Activated CD4-positive, CD25-positive, alpha-beta regulatory T cell treated with anti-CD3 and anti-CD28 coated beads, Interleukin-2, amount 50 U/mL, for 24 hours (primary cell): ENCODE measurements at regions not wholly inside any gene's neighbourhood (a gene's known extent, or its start where the extent isn't known, plus 50 kb on each side); places are given as distances from the start of the nearest gene placed in this dataset.
"Not testable (repeated sequence)": the region's sequence is repeated elsewhere in the genome, so short reads cannot be mapped to it uniquely, and the experiment has no call there.

Experiments
- ATAC-seq, 2 donors: fragments of 150-1000 bp; cut with Tn5 transposase; one replicate each; pipeline ENCODE4 v1.10.0; 2021; ENCODE audit warnings: mild to moderate bottlenecking in 1 of 2, moderate library complexity in 1 of 2

DNA sequence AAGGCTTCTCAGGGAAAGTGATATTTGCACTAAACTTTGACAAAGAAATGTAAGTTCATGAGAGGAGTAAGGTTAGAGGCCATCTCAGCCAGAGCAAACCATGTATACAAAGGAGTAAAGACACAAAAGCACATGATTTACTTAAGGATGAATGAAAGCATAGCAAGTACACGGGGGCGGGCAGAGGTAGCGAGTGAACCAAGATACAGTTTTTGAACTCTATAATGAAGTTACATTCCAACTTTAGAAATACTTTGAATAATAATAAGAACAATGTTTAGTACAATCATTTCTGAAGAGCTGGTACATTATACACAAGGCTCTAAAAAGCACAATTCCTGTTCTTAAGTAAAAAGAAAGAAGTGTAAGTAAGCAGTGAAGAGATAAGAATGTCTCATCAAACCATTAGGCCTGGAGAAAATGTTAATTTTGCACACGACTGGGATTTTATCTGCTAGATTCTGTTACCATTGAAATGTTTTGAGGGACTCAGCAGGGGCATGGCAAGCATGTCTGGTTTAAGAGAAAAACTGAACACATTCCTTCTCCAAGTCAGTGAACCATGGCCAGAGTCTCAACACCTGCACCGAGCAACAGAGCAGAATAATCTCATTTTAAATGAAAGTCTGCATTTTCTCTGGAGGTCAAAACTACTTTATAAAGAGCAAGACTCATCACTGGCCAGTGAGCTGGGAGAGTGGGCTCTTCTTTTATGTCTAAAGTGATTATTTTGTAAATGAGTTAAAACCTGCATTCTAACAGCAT, 147.6 kb upstream of the TRPM3 start:
- no peak for ATAC-seq

DNA sequence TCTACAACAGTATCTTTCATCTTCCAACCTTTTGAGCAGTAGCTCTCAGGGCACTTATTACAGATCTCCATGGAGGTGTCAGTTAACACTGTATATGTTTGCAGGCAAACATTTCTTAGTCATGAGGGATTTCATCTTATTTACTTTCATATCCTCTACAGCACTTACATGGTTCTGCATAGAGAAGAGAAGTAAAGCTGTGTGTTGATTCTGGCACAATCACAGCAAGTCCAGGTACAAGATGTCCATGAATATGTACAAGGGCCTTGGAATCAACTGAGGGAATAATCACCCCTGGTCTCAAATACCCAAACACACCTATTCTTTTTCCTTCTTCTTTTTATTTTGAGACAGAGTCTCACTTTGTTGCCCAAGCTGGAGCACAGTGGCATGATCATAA, 142.0 kb upstream of the TRPM3 start:
- ATAC-seq = no peak

DNA sequence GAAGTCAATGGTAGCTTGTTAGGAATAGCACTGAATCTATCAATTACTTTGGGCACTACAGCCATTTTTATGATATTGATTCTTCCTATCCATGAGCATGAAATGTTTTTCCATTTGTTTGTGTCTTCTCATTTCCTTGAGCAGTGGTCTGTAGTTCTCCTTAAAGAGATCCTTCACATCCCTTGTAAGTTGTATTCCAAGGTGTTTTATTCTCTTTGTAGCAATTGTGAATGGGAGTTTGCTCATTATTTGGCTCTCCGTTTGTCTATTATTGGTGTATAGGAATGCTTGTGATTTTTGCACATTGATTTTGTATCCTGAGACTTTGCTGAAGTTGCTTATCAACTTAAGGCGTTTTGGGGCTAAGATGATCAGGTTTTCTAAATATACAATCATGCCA, 139.0 kb upstream of the TRPM3 start:
- ATAC-seq = not testable (repeated sequence)

DNA sequence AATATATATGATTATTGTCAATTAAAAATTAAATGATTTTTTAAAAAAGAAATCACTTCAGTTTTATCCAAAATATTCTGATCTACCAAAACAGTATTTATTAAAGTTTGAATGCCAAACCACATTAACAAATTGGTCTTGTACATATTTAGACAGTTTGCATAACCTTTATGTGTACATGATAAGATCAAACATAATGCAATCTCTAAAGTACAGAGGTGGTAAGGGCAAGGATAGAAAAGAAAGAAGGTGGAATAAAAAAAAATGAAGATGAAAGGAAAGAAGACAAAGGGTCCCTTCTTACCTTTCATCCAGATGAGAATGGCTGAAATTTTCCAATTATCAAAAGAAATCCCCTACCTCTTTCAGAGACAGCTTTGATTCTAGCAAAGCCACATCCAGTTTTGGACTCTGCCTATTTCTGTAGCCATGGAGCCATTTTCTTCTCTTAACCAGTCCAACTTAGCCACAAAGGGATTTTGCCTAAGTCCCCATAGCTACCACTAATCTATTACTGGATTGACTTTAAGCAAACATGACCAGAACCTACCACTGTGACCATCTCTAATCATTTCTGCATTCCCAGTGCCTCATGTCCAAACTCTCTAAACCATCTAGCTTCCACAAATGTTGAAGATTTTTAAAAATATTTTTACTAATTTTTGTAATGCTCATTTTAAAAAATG, 133.3 kb upstream of the TRPM3 start:
- no peak for ATAC-seq

DNA sequence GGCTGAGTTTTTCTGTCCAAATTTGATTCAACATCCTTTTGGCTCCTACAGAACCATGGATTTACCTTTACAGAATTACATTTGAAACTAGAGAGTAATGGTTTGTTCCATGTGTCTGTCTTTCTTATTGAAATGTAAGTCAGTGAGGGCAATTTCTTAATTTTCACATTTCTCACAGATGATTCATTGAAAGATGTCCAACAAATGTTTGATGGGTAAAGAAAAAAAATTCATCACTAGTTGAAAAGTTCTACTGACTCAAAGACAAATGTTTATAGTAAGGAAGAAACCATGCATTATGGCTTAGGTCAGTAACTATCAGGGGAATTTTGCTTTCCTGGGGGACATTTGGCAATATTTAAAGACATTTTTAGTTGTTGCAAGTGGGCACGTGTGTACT, 131.6 kb upstream of the TRPM3 start:
- ATAC-seq = no peak

DNA sequence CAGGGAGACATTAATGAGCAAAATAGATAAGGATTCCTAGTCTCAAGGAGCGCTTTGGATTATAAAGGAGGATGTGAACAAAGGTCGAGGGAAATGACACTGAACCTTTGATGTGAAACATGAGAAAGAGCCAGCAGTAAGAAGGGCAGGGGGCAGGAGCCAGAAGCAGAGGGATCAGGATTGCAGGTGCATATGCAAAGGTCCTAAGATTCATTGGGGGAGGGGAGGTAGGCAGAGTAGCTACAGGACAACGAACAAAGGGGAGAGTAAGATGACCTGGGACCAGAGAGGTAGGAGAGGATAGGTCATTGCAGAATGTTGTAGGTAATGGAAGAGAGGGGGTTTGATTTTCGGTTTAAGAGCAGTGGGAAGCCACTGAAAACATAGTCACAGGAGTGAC, 129.2 kb upstream of the TRPM3 start:
- ATAC-seq = no peak

DNA sequence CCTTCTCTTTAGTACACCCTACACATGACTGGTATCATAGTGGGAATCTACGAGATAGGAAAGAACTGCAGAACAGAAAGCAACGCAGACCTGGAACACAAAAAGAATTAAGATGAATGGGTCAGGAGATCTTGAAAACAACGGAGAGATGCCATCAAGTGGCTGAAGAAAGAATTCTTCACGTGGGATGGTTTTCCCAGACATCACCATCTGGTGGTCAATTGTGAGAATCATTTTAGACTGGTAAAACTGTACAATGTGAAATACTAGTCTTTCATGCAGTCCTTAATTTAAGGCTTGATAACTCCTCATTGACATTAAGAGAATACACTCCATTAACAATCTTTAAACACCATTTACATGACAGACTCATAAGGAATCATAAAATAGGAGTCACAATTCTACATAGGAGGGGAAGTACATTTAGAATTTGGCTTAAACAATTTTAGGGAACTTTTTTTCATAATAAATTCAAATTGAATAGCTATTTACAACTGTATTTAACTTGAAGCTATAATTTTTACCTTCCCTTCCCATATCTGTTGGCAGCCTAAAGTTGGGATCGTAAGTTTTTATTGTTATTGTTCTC, 128.4 kb upstream of the TRPM3 start:
- ATAC-seq = no peak

DNA sequence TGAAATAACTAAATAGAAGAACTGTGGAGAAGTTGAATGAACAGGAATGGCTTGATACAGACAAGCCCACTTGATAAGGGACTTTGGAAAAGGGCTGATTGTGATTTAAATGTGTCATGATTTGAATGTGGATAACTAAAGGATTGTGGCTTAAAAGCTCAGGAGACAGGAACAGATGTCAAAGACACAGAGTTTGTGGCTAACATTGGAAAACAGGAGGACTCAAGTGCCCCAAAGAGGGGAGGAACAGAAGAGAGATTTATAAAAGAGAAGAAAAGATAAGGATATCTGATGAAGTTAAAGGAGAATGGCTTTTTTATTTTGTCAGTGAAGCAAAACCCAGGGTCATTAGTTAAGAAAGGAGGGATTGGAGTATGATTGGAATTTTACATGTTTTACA, 124.2 kb upstream of the TRPM3 start:
- ATAC-seq = no peak

DNA sequence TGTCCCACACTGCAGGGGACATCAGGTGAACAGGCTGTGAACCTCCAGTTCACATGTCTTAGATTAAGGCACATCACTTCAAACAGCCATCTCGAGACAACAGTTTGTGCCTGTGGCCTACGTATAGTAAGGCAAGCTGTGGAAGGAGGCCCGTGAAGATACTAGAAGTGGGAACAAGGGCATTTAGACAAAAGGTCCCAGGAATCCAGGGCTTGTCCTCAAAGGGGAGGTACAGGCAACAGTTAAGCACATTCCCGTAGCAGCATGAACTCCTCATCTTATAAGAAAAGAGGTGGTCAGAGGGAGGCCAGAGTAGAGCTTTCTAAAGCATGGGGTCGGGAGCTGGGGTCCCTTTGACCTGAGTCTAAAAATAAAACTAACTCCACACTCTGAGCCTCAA, 122.5 kb upstream of the TRPM3 start:
- ATAC-seq = no peak

DNA sequence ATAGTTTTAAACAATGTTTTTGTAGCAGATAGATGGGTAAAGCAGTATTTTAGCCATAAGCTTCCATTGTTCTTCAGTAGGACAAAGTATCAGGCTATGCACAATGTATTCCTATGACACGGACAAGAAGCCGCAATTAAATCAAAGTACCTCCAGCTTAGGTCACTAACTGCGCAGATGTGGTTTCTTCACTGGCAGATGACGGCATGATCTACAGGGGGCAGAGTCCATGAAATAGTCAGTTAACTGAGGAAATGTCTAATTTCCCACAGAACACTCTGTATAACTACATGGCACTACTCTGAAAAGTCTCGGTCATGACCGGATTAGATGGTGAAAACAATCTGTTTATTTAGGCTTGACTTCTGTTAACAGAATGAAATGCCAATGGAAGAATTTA, 120.7 kb upstream of the TRPM3 start:
- ATAC-seq = no peak

DNA sequence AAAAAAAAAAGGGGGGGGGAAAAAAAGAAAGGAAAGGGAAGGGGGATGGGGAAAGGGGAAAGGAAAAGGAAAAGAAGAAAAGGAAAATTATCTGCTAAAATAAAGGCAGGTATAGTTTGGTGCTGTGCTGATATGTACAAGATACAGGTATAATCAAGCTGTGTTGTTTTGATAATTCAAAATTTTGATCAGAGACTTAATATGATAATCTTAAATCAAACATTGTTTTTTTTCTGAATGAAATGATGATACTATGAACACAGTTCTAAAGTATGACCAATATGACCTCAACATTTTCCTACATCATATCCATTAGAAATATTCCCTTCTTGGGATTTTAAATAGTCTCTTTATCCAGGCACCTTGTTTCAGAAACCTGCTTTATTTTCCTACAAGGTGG, 115.6 kb upstream of the TRPM3 start:
- ATAC-seq = no peak

DNA sequence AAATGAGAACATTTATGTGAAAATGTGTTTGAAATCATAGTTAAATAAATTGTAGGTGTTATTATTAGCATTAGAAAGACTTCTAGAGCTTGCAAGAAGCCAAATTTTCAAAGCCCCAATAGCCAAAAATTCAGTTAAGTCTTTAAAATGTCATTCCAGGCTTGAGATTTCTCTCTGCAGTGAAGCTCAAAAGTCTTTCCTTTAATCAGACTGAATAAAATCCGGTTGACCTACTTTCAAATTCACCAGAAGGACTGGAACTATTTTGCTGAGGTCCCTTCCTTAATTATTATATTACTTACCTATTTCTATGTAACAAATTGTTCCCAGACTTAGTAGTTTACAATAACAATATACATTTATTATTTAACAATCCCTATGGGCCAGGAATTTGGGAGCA, 112.2 kb upstream of the TRPM3 start:
- ATAC-seq = no peak

DNA sequence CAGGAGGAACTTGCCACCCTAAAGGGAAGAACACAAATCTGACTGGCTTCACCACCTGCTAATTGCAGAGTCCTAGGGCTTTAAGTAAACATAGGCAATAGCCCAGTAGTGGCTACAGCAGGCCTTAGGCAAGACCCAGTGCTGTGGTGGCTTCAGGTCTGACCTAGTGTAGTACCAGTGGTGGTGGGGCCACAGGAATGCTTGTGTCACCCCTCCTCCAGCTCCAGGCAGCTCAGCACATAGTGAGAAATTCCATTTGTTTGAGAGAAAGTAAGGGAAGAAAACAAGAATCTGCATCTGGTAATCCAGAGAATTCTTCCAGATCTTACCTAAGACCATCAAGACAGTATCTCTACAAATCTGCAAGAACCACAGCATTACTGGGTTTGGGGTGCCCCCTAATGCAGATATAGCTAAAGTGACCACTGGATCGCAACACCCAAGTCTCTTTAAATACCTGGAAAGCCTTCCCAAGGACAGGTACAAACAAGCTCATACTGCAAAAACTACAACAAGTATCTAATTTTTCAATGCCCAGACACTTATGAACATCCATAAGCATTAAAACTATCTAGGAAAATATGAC, 102.6 kb upstream of the TRPM3 start:
- ATAC-seq = no peak

DNA sequence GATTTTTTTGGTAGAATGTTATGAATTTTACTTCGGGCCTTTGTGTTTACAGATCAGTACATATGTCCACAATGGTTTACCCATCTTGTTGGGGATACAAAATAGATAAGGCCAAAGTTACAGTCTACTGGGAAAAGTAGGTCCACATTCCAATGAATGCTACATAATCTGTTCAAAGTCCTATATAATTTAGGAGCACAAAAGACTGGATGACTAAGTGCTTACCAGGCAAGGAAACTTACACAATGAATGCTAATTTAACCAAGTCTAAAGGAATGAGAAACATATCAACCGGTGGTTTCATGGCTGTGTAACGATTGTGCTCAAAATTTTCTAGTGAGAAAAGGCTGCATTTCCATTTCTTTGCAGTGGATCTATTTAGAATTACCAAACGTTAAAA, 97.4 kb upstream of the TRPM3 start:
- ATAC-seq = no peak

DNA sequence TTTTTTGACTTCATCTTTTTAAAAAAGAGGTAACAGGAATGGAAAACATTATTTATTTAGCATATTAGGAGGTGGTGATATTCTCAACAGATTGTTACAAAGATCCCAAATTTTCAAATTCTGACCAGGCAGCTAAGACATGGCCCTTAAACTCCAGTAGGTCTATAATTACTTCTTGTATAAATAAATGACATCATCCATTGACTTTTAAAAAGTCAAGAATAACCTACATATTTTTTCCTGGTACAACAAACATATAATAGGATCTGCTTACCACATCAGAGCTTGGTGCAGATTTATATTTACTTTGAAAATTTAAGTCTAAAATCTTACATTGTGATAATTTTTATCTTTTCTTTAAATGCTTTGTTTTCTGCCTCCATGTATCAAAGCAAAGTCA, 92.2 kb upstream of the TRPM3 start:
- ATAC-seq = no peak

DNA sequence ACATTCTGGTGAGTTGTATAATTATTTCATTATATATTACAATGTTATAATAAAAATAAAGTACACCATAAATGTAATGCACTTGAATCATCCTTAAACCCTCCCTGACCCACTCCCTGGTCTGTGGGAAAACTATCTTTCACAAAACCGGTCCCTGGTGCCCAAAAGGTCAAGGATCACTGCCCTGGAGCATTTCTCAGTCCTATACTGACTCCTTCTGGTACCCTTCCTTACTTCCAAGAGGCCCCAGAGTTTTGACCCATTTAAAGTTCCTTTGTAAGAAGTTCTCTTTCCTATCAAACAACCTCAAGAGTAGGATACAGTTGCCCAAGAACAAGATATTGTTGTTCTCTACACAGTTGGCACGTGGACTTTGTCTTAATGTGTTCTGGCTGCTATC, 88.9 kb upstream of the TRPM3 start:
- ATAC-seq = no peak

DNA sequence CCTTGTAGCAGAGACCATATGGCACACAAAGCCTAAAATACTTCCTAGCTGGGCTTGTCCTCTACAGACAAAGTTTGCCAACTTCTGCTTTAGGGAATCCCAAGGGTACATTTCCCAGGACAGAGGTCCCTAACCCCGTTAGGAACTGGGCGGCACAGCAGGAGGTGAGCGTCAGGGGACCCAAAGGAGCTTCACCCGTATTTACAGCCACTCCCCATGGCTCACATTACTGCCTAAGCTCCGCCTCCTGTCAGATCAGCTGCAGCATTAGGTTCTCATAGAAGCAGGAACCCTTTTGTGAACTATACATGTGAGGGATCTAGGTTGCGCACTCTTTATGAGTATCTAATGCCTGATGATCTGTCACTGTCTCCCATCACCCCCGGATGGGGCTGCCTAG, 88.5 kb upstream of the TRPM3 start:
- no peak for ATAC-seq

DNA sequence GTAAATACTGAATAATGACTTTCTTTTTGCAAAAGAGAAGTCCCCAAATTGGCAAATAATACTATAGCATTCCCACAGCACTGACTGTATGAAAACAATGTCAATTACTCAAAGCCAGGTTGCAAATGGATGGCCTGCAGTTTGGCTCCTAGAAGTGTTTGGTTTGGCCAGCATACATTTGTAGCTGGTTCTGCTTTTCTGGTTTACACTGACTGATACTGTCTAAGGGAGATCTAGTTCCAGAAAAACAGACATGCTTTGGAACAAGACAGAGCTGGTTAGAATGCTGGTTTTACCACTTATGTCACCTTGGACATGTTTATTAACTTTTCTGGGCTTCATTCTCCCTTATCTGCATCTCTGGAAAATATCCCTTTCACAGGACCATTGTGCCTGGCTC, 81.5 kb upstream of the TRPM3 start:
- no peak for ATAC-seq

DNA sequence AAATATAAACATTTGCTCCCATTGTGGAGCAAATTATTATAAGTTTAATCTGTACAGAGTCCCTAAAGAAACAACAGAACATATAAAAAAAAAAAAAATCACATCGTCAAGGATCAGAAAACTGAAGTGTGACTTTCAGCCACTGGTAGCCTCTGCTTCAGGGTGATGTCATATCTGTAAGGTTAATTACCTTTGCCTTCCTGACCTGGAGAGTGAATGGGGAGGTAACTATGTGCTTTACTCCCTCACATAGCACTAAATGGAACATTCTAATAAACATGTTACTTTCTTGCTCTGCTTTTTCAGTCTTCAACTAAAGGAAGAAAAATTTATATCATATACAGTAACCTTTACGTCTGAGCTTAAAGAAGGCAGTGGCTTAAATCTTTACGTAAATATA, 70.3 kb upstream of the TRPM3 start:
- no peak for ATAC-seq

DNA sequence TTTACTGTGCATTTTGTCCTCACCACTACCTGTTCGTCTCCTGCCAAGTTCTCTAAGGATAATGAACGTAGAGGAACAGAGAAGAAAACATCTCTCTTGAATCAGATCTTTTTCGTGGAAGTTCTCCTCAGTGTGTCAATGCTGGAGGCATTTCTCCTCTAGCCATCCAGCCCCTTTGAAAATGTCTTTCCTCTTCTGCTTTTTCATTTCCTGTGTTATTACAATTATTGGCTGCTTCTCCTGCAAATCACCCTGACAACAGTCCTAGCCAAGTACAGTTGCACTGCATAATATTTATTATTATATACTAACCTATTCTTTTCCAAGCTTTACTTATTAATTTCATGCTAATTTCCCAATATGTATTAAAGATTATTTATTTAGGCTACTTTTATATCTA, 61.8 kb upstream of the TRPM3 start:
- no peak for ATAC-seq

DNA sequence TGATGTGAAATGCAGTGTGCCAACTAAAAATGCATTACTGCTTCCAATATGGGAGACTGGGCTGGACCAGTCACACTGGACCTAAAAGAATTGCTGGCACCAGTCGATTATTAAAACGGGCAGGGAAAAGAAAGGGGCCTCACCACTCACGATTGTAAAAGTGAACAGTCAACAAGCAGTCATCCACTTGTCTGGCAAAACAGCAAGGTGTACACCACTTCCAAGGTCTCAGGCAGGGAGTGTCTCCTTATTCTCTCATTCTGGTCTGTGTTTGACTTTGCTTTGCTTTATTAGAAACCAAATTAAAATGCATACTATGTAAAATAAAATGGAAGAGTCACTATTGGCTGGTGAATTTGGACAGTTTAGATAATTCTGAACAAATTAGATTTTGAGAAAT, 57.8 kb upstream of the TRPM3 start:
- no peak for ATAC-seq

DNA sequence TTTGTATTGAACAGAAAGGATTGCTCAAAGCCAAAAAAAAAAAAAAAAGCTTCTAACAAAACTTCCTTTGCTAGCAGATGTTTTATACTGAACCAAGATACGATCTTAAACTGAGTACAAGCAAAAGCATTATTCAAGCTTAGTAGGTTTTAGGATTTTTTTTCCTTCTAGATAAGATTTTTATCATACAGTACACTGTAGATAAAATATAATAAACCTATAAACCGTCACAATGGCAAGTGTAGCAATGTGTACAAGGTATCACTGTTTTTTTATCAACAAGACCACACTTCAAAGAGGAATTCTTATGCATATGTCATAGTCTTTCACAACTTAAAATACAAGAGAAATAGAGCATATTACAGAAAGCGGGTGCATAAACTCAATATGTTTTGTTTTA, 56.5 kb upstream of the TRPM3 start:
- no peak for ATAC-seq

DNA sequence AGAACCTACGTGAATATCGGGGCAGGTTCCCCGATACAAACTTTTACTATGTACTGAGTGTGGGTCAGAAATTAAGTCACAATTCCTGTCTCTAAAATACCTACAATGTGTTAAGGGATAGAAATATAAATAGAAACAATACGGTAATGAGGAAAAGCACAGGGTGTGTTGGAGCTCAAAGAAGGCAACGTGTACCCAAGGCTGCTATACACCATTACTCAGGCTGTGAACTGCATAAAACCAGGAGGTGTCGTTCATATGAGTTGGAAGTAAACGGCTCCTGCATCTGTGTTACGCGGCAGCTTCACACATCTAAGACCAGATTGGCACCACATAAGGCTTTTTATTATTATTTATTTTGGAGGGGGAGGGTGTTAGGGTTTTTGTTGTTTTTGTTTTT, 50.1 kb upstream of the TRPM3 start:
- no peak for ATAC-seq
